HG02884 (cell line): ENCODE measurements at regions not wholly inside any gene's neighbourhood (a gene's known extent, or its start where the extent isn't known, plus 50 kb on each side); places are given as distances from the start of the nearest gene placed in this dataset.

Experiments
- ATAC-seq: cut with Tn5 transposase; IDR thresholded peaks from one replicate; pipeline ENCODE4 v1.9.1; 2021; ENCODE audit warnings: mild to moderate bottlenecking, moderate library complexity; ENCODE audit not compliant: unreplicated experiment

DNA sequence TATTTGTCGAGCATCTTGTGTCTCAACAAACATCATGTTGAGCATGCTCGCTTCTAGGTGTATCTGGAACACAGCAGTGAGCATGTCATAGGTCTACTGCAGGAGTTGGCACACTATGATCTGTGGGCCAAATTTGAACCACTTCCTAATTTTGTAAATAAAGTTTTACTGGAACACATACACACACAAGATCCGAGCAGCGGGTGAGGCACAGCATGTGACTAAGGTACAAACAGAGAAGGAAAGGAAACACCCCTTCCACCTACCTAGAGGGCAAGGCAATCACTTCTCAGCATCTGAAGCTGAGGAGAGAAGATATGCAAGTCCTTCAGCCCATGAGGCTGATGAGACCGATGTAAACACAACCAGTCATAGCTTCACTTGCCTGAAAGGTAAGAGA, 200.4 kb downstream of the MED10 start:
- no peak for ATAC-seq

DNA sequence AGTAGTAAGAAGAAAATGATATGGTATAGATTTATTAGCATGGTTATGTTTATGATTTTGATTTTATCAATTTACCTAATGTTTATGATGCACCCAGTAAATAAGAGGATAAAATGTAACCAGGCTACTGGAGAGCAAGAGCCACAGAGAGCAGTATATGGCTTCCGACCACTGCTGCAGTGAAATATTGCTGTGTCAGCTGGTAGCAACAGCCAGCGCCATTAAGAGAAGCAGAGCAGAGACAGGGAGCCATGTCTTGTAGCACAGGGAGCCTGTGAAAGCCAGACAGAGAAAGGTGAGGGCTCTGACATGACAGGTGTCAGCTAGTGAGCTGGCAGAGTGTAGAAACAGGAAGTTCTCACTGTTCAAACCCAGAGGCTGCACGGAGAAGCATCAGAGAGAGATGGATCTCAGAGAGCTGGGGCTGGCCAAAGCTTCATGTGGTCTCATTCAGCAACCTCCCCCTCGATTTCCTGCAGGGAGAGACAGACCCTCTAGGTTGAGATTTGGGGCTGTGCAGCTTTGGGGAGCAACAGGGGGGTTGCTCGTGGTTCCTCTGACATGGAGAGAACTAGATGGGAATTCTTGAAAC, 202.1 kb downstream of the MED10 start:
- ATAC-seq: no peak

DNA sequence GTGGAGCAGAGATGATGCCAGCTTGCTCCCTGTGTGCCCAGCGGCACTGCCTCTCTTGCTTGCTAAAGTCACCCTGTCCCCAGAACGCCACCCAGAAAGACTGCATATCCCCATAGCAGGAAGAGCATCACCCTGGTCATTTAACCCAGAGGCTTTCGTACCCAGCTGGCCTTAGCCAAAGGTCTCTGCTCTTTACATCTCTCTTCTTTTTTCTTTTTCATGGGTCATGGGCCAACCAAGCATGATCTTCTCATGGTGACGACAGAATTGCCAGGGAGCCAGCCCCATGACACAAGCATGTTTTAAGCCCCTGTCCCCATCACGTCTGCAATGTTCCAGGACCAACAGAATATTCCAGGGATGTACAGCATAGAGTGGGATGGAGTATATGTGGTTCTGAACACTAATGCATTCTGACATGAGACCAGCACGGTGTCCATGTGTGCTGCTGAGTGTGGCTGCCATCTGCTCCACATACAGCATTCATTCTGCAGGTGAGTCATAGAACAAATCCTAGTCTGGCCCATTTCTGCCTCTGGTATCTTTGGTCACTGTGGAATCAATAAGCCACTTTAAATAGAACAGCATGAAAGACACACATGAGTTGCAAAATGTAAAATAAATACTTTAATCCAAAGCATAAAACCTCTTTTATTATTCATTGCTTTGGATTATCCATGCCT, 203.0 kb downstream of the MED10 start:
- ATAC-seq: no peak

DNA sequence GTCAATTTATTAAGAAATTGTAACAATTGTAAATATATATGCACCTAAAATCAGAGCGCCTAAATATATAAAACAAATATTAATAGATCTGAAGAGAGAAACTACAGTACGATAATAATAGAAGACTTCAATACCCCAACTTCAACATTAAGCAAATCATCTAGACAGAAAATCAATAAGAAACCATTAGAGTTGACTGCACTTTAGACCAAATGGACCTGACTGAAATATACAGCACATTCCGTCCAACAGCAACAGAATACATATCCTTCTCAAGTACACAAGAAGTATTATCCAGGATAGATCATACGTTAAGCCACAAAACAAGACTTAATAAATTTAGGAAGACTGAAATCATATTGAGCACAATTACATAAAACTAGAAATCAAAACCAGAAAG, 208.7 kb downstream of the MED10 start:
- no peak for ATAC-seq

DNA sequence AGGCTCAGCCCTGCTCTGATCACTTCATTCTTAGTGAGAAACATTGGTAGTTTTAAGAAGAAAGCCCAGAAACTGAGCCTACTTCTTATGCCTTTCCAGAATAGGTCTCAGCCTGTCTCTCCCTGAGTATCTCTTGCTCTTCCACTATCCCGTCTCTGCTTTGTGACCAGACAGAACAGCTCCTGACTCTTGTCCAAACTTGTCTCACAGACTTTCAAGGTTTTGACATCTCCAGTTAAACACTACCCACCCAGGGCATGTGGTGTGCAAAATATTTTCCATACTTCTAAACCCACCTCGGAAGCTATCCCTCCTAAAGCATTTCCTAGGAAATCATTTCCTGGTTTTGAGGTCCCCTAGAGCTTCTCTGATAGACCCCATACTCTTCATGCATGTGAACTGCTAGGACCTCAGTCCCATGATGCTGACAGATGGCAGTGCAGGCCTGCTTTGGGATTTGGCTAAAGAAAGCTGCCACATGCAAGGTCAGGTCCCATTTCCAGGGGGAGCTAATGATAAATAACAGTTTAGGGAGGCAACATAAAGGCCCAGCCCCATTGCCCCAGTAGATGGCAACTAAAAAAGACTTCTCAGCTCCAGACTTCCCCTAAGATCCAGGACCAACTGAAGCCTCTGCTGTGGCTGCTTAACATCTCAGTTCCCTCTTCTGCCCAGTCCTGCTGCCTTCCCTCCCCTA, 211.5 kb downstream of the MED10 start:
- no peak for ATAC-seq

DNA sequence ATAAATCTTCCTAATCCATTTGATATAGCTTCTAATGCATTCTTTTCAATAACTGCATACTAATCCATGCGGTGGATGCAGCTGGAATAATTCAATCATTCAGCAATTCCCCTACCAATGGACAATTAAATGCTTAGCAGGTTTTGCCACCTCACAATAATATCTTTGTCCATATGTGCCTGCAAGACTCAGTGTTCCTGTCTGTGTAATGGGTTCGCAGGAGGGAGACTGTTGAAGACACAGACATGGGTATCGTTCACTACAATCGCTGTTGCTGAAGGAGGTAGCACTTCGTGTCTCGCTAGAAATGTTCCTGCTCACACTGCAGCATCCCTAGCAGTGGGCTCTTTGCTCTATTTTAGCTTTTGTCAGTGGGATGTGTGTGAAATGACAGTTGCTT, 214.4 kb downstream of the MED10 start:
- no peak for ATAC-seq

DNA sequence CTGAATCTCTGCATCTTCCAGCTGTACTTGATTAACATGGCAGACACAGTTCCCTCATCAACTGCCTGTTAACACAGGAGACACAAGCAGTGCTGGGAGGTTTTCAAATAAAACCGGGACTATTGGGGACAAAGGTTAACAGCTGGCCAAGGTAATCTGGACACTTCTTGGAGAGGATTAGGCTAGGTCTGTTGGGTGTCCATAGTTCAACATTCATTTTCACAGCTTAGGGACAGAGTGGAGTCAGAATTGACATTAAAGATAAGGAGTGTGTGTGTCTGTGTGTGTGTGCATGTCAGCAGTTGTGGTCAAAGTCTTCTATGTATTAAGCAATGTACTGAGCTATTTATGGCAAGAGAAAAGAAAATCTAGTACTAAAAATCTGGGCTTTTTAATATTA, 216.2 kb downstream of the MED10 start:
- ATAC-seq: no peak

DNA sequence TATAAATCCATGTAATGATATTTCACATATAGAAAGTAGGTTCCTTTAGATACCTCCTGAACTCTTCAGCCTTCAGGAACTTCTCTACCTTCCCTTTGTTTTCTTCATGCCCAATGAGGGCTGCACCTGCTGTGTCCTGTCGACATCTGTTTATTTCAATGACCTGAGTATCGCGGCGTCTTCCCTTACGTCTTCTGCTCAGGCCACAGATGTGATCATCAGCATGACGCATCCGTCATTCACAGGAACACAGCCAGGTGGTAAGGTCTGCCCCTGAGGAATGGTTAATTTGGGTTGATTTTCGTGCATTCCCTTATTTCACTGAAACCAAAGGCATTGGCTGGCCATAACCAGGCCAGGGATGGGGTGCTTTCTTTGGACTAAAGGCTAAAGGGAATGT, 217.1 kb downstream of the MED10 start:
- ATAC-seq: no peak

DNA sequence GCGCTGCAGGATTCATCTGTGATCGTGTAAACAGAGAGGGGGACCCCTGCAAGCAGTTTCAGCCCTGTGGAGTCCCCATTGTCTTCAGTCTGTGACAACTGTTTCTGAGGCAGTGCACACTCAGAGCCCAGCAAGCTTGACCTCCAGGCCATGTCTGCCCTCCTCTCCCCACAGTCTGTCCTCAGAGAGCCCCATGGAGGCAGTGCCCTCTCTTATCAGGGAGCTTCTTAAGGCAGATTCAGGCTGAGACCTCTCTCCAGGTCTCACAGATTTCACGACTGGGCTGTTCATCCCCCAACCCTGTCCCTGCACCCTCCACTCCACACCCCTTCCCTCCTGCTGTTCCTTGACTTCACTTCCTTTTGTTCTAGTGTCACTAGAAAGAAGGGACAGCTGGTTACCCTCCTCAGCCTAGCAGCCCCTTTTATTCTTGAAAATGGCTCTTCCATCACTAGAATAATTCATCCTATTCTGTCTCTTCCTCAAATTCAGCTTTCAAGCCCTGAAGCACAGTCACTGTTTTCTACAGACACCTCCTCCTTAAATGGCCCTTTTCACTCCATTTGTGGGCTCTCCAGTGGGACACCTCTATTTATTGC, 218.4 kb downstream of the MED10 start:
- ATAC-seq: no peak

DNA sequence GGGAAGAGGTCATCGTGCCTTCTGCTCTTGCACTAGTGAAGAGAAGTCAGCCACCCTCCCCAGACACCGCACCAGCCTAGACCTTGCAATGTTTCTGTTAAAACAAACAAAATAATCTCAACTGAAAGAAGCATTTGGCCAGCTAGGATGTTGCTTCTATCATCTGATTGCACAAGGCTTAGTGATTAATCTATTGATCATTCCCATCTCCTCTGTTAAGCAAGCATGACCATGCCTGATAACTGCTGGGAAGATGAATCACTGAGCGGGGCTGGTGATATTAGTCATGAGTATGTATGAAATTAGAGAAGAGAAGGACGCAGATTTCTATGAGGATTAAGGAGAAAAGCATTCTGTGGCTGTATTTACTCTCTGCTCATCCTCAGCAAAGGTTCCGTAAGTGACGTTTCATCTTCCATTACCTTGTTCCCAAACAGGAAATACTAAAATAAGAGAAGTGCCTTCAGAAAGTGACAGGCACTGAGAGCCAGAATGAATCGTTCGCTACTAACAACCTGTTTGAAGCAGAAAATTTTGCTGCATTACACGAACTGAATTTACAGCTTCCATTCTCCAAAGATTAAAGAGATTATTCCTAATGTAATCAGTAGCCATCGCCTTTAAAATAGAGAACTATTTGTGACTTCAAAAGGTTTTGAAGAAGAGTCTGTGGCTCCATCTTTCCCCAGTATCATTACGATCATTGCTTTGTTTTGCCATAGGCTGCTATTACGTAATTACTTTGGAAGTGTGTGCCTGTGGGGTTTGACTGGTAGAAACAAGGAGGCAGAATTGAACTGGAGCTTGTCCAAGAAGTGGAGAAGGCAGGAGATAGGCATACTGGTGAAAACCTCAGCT, 219.1 kb downstream of the MED10 start:
- no peak for ATAC-seq

DNA sequence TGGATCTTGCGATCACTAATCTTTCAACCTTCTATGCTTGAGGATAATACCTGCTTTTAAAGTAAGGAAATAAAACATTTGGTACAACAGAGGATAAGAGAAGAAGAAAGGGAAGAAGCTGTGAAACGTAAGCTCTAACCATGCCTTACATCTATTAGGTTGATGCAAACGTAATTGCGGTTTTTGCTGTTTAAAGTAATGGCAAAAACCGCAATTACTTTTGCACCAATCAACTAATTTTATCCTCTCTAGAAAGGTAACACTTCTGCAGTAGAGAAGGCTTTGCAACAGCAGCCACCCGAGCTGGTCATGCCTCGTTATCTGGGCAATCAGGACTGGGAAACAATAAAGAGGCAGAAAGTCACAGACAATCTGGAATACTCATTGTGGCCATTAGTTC, 224.1 kb downstream of the MED10 start:
- ATAC-seq: no peak

DNA sequence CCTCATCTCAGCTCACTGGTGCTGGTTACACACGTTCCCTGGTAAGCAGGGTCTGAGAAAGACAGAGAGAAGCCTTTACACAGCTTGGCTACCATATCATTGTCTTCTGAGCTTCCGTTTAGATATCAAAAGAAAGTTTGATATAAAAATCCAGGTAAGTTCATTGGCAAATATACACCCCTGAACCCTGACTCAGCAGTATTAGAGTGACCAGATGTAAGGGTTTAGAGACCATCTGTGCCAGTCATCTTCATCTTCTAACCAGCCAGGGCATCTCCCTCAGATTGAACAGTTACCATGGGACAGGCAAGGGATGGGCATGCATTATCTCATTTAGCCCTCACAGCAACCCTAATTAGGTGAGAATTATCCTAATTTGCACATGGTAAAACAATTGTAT, 232.1 kb downstream of the MED10 start:
- ATAC-seq: no peak

DNA sequence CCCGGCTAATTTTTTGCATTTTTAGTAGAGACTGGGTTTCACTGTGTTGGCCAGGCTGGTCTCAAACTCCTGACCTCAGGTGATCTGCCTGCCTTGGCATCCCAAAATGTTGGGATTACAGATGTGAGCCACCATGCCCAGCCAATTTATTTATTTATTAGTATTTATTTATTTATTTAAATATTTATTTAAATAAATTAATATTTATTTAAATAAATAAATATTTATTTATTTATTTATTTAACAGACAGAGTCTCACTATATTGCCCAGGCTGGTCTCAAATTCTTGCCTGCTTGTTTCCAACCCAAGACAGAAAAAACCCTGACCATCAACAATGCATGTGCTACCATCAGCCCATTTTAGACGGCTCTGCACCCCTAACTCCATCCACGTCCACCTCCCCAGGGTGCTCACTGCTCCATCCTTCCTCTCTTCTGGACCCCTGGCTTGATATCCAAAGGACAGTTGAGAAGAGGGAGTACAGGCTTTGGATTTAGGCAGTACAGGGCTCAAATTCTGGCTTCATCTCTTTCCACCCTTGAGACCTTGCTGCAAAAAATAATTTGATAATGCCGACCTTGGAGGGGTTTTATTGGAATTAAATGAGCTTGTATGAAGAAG, 232.6 kb downstream of the MED10 start:
- ATAC-seq: no peak

DNA sequence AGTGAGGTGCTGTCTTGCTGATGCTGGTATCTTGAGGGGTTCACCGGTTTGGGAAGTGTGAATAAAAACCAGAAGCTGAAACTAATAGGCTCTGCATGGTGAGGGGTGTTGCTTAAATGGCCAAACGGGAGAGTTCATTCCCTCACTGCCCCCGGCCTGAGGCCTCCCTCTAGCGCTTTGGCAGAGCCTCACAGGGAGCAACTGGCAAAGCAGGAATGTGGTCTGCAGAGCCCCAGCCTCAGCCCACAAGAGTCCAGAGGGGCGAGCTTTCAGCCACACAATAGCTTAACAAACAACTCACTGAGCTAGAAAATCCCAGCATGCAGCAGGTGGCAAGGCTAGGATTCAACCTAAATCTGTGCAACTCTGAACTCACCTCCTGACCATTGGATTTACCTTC, 234.8 kb downstream of the MED10 start:
- ATAC-seq: no peak

DNA sequence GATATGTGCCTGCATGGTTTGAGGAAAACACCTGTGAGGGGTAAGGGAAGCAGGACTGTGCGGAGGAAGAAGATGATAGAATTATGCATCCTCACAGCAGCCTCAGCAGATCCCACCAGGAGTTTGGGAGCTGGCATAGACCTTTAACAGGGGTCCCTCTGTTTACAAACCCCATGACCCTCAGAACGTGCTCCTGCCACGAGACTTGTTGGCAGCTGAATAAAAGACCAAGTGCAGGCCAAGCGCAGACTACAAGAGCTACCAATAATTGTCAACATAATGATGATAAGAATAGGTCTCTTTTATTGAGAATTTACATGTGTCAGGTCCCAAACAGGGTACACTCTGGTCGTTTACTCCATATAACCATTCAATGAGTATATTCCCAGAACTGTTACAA, 236.0 kb downstream of the MED10 start:
- no peak for ATAC-seq

DNA sequence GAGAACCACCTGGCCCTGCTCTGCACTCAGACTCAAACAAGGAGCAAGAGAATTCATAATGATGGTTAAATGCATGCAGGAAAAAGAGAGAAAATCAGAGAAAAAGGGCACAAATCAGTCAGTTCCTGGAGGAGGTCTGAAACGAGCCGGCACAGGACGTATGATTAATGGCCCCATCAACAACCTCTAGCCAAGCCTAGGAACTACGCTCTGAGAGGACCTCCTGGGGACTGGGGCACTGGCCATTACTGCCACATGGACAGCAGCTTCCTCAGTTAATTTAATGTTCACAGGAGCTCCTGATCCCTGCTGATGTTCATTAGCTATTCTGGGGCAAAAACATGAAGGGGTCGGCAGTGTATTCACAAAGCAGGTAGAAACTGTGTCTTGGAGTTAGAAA, 238.1 kb downstream of the MED10 start:
- no peak for ATAC-seq

DNA sequence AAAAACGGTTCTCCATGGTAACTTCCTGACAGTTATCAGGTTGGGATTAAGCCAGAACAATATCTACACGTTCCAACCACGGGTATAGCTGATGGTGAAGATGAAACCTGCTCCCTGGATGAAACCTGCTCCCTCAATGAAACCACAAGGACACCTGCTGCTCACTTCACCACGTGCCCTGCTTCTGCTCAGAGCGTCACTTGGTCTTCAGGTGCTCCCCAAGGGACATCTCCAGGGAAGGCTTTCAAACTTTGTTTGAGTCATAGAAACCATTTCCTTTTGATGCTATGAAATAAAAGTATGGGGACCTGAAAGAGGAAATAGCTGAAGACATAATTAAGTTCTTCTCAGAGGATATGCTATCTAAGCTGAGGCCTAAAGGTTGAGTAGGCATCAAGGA, 242.4 kb downstream of the MED10 start:
- ATAC-seq: no peak

DNA sequence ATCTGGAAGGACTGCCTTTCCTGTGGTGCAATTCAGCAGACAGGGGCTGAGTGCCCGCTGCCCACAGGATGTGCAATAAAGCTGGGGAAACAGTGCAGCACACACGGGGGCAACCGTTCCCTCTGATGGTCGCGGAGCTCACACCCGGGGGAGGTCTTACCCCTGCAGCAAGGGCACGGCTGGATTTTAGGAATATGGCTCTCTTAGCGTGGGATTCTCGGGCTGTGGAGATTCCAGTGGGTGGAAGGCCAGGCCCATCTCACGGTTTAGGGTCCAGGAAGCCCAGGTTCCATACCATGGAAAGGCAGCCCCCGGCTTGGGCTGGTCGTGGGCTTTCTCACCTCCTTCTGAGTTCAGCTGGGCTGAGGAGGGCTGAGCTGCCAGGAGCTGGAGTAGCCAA, 244.1 kb downstream of the MED10 start:
- no peak for ATAC-seq

DNA sequence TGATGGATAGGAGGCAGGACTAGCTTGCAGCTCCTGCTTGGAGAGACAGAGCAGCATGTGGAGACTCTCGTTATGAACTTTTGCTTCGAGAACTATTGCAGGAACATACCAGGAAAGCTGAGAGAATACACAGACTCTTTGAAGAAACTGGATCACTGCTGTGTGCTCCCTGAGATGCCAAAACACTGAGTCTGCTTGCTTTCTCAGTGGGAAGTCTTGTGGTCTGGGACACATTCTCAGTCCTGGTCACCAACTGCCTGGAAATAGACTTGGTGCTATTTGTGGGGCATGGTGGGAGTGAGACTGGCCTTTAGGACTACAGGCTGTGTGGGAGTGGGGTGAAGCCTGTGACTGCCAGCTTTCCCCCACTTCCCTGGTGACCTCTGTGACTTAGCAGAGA, 252.6 kb downstream of the MED10 start:
- no peak for ATAC-seq

DNA sequence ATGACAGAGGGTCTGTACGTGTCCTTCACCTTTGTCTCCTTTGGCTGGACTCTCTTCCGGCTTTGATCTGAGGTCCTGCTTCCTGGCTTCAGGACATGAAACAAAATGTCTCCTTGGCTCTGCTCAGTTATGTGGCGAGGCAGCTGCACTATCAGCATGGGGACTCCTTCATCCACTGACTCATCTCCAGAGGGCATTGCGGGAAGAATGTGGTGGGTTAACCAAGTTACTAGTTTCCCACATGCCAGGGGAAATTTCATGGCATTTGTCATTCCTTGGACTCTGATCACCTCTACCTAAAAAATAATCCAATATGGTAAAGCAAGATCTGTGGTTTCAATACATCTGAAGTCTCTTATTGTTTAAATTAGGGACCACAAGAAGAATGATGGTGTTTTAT, 259.7 kb downstream of the MED10 start:
- ATAC-seq: no peak

DNA sequence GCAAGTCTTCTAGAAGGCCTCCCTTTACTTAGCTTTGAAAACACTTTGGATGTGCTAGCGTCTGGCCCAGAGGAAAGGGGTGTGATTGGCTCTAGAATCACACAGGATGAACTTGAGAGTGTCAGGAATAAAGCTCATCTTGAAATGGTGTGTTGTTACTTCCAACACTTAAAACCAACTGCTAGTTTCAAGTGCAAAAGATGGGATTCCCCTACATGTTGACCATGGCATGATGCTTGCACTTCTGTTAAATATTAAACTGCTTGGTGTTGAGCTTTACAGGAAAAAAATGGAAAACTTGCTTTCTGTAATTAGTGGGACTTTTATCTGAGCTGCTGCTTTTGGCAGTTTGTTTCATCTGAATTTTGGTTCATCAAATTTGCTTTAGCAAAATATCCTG, 261.1 kb downstream of the MED10 start:
- no peak for ATAC-seq
